C4-2B (cell line): ENCODE measurements at regions not wholly inside any gene's neighbourhood (a gene's known extent, or its start where the extent isn't known, plus 50 kb on each side); places are given as distances from the start of the nearest gene placed in this dataset.

ENCODE experiments used
- H3K27ac ChIP-seq: fragments of 450-650 bp; 2 replicates; pipeline ENCODE4 v1.5.1; 2017
- CTCF ChIP-seq: fragments of 450-650 bp; conservative IDR thresholded peaks from 2 replicates; pipeline ENCODE4 v1.5.1; 2017; ENCODE audit warnings: mild to moderate bottlenecking
- ZFX ChIP-seq: fragments of 450-650 bp; IDR thresholded peaks from 2 replicates; pipeline ENCODE4 v1.6.1; 2017

DNA sequence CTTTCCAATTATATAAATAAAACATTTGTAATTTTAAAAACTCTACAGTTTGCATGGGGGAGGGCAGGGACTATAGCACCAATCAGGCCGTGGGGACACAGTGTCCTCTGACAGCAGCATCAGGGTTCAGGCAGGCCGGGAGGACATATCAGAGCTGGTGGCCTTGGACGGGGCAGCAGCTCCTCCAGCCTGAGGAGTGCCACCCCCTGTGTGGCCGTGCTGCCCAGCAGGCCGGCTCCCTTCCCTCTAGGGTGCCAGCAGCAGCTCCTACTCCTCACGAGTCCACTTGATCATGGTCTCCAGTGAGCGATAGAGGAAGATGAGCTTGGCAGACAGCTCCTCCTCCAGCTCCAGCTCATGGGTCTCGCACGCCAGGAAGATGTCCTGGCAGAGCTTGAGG lies 144.0 kb upstream of the PHACTR3 start:
- TF ChIP-seq CTCF = no peak
- H3K27ac ChIP-seq = no peak overlapping the region

DNA sequence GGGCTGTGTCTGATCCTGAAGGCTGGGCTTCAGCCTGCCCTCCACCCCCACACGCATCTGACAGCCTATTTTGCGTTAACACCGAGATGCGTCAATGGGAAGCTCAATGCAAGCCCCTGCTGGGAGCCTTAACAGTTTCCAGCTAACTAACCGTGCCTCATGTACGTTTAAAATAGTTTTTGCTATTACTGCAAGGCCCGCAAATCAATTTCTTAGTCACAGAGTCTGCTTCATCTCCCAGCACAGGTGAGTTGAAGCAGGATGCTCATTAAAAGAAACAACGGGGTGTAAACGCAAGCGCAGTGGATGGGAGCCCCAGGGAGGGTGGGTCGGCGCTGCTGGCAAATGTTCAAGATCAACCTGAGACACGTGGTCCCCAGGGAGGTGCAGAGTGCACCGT lies 142.8 kb upstream of the PHACTR3 start:
- no peak overlapping the region for H3K27ac ChIP-seq
- TF ChIP-seq CTCF (no peak), ZFX (no peak)

DNA sequence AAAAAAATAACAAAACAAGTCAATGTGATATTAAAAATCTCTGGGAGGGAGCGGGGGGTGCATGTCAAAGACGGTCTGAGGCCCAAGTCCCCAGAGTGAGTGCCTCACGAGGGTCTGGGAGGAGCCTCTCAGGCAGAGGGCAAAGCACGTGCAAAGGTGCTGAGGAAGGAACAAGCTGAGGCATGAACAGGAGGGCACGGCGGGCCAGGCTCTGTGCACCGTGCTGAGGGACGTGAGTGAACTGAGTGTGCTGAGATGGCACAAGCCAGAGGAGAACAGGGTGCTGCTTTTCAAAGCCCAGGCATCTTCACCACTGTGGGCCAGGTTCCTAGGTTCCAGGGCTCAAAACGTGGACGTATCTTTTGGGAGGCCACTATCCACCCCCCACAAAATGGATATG lies 142.1 kb upstream of the PHACTR3 start:
- TF ChIP-seq CTCF (no peak), ZFX (no peak)

GRCh38 chr20:59463541-59463940 lies 140.8 kb upstream of the PHACTR3 start:
- H3K27ac ChIP-seq = no peak overlapping the region
- TF ChIP-seq ZFX = no peak
- no peak for TF ChIP-seq CTCF

More for the DNA sequence above, 142.1 kb upstream of the PHACTR3 start:
- H3K27ac ChIP-seq = no peak overlapping the region

DNA sequence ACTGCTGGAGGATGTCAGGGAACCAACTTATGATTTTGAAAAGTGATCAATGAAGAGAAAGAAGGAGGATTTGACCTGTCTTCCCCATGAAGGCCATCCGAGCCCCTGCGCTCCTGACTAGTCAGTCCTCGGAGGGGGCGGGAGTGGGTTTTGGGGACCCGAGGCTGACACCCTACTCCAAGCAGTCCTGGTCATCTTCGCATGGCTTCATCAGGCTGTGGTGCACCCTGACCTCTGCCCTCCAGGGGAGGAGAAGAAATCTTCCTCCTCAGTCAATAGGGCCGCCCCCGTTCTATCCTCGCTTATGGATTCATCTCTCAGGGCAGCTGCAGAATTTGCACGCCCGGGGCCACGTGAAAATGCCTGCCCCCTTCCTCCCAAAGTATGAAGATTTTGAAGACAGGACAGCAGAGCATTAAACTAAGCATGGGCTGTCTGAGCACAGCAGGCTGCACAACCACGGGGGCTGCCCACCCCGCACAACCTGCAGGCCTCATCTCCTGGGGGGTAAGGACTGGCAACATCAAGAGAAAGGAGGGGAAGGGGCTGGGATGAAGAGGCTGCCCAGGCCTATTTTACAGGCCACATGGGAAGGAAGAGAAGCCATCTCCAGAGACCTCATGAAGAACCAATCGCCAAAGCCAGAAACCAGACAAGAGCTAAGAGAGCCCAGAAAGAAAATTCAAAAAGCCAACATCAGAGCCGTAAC lies 138.1 kb upstream of the PHACTR3 start:
- TF ChIP-seq ZFX (no peak), CTCF (no peak)
- no peak overlapping the region for H3K27ac ChIP-seq

DNA sequence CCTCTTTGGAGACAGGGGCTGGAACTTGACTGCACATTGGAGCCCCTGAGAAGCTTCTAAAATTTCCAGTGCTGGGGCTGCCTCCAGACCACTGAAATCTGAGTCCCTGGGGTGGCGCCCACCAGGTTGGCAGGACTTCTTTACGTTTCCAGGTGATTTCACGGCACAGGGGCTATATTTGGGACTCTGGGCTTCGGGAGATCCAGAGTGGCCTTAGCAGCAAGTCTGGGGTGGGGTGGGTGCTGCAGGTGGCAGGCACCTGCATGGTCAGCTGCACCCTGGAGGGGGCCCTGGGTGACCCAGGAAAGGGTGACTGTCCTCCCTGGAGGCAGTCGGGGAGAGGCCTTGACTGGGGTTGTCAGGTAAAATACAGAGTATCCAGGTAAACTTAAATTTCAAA lies 135.5 kb upstream of the PHACTR3 start:
- TF ChIP-seq ZFX (no peak), CTCF (no peak)
- H3K27ac ChIP-seq = no peak overlapping the region

- no peak overlapping the region for H3K27ac ChIP-seq
- no peak for TF ChIP-seq CTCF
- no peak for TF ChIP-seq ZFX
Observed at GRCh38 chr20:59469267-59470252, 134.8 kb upstream of the PHACTR3 start.
